Islet of Langerhans (tissue), 1 donor: ENCODE measurements at regions not wholly inside any gene's neighbourhood (a gene's known extent, or its start where the extent isn't known, plus 50 kb on each side); places are given as distances from the start of the nearest gene placed in this dataset.
"Not testable (repeated sequence)": the region's sequence is repeated elsewhere in the genome, so short reads cannot be mapped to it uniquely, and the experiment has no call there.

Experiments used
- FAIRE-seq: peaks from one replicate; lab custom pipeline; 2011; peaks lifted over from hg19 to GRCh38; lab: Jason Lieb, UNC

- FAIRE-seq, result no peak
Observed at GRCh38 chr17:54518706-54519105, 381.9 kb upstream of the TOM1L1 start.

DNA sequence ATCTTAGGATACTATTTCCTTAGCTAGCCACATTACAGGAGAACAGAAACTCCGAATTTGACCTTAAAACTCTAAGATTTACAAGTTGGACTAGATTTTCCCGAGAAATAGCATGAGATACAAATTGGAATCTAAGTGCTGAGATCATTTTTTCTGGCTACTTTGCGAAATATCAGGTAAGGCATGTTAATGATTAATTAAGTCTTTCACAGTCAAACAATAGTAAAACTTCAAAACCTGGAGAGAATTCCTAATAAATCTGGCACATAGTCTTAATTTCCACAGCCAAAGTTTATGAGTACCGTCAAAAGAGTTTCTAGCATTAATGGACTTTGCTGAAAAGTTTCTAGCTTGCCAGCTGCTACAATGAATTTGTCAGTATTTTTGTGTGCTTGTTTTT, 379.5 kb upstream of the TOM1L1 start:
- FAIRE-seq, result no peak

GRCh38 chr17:54524501-54524900, 376.2 kb upstream of the TOM1L1 start:
- no peak for FAIRE-seq

GRCh38 chr17:54527941-54528340, 372.7 kb upstream of the TOM1L1 start:
- FAIRE-seq, result no peak

DNA sequence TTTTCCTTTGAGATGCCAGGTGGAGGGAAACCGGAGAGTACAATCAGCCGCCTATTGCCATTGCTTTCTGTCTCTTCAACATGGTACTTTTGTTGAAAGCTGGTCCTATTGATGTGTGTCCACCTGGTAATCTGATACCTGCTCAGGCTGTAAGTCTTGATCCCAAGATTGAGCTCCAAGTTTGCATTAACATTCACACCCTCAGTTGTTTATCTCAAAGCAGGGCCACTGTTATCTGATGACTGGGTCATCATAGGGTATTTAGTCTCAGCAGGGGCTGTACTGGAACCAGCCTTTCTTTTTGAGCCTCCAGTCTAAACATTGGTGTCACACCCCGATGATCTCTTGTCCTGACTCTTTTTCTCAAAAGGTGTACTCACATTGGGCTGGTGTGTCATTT, 370.3 kb upstream of the TOM1L1 start:
- no peak for FAIRE-seq

- no peak for FAIRE-seq
Observed at GRCh38 chr17:54536306-54536705, 364.3 kb upstream of the TOM1L1 start.

GRCh38 chr17:54537656-54538055, 363.0 kb upstream of the TOM1L1 start:
- no peak for FAIRE-seq

- FAIRE-seq, result no peak
Observed at GRCh38 chr17:54544249-54544648, 356.4 kb upstream of the TOM1L1 start.

GRCh38 chr17:54559883-54560282, 340.8 kb upstream of the TOM1L1 start:
- FAIRE-seq, result no peak

DNA sequence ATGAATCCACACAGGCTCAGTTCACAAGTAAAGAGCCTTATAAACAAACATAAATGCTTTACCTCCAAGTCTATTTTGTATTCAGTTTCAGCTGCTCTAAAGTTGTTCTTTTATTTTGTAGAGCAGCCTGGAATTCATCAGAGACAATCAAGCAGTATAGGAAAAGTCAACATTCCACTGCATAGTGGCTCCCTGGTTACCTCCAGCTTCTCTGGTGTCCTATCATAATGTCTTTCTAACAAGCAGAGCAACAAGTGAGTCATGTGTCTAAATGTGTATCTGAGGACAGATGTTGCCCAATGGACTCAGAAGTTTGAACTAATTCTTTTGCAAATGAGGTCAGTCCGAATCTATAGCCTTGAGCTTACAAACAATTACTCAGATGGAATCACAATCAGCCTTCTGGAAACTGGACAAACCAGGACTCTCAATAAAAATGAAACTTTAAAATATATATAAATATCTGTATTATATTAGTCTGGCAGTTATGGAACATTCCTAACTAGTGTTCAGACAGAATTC, 292.0 kb upstream of the TOM1L1 start:
- no peak for FAIRE-seq

DNA sequence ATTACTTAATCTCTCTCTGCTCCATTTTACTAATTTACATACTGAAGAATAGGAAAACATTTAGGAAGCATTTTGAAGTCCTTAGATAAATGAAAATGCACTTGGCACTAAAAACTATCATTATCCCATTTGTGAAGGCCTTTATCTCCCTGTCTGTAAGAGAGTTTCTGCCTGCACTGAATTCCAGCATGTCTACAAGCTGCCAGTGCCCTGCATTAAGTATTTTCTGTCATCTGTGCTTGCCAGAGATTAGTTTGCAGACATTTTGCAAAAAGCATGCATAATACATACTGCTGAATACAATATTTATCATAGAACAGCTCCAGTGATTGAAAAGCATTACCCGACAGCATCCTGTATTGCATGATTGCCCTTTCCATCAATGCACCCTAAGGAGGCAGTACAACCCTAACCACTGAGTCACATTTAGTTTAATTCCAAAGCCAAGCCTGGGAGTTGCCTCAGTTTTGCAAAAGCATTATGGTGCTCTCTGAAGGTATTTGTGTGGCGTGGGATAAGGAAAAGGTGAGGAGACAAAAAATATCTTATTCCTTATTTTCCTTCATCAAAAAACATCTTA, 280.2 kb upstream of the TOM1L1 start:
- FAIRE-seq, result no peak

- FAIRE-seq, result no peak
Observed at GRCh38 chr17:54623746-54624145, 276.9 kb upstream of the TOM1L1 start.

DNA sequence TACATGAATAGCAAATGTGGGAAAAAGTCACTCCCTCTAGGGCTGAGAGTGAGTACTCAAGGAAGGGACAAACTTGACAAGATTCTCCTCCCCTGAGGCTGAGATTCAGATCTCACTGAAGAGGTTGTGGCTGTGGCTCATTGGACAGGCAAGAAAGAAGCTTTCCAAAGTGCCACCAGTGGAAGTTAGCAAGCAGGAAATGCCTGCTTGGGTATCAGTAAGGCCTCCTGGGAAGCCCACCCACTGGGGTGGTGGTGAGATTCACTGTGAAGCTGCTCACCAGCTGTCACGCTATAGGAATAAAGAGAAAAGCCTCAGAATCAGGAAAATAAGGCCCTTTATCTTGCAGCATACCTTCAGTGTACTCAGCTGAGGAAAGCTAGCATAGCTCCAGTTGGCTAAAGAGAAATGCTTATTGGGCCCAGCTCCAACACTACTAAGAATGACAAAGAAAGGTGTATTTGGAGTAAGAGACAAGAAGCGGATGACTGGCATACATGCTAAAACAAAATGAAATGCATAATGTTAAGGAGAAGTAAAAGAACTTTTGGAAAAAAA, 274.4 kb upstream of the TOM1L1 start:
- no peak for FAIRE-seq

DNA sequence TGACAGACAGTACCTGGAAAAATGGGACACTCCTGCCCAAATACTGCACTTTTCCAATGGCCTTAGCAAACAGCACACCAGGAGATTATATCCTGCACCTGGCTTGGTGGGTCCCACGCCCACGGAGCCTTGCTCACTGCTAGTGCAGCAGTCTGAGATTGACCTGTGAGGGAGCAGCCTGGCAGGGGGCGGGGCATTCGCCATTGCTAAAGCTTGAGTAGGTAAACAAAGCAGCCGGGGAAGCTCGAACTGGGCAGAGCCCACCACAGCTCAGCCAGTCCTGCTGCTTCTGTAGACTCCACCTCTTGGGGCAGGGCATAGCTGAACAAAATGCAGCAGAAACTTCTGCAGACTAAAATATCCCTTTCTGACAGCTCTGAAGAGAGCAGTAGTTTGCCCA, 261.2 kb upstream of the TOM1L1 start:
- not testable (repeated sequence) for FAIRE-seq

- no peak for FAIRE-seq
Observed at GRCh38 chr17:54662978-54663876, 237.4 kb upstream of the TOM1L1 start.

- FAIRE-seq, result no peak
Observed at GRCh38 chr17:54666559-54666958, 234.1 kb upstream of the TOM1L1 start.

DNA sequence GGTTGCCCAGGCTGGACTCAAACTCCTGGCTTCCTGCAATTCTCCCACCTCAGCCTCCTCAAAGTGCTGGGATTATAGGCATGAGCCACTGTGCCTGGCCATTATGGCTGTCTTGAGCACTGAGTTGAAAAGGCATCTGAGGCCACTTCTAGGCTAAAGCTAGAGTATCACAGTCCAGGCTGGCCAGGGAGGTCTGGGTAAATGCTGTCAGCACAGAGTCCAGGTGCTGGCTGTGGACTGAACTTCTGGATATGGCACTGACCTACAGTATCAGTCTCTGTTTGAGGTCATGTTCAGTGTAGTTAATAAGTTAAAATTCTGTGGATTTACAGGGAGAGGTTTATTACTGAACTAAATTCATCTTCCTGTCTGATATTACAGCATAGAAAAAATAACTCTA, 222.5 kb upstream of the TOM1L1 start:
- FAIRE-seq, result no peak

GRCh38 chr17:54680410-54680809, 220.2 kb upstream of the TOM1L1 start:
- no peak for FAIRE-seq

DNA sequence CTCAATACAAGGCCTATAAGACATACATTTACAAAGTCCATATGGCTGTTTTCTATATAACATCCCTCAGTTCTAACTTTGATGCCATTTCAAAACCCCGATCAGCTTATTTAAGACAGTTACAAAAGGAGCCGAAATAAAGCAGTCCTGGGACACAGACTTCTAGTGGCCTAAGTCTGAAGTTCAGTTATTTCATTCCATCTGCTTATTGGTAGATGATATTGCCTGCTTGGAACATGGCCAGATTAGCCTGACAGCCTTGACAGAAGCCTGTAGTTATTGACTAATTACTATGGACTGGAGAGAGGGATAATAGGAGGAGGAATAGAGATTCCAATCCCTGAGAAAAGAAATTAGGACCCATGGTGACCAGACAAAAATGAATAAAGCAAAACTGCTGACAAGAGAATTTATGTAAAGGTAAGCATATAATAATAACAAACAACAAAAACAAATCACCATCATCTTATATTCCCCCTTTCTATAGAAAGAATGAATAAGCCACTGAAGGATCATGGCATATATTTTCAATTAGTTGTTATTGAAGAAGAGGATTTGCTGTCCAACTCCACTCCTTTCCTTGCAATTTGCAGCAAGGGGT, 206.3 kb upstream of the TOM1L1 start:
- no peak for FAIRE-seq

DNA sequence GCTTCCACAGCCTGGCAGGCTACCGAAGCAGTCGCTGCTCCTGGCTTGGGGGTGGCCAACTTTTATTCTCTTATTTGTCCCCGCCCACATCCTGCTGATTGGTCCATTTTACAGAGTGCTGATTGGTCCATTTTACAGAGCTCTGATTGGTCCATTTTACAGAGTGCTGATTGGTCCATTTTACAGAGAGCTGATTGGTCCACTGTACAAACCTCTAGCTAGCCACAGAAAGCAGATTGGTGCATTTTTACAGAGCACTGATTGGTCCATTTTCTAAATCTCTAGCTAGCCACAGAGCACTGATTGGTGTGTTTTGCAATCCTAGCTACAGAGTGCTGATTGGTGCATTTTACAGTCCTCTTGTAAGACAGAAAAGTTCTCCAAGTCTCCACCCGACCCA, 187.9 kb upstream of the TOM1L1 start:
- FAIRE-seq, result not testable (repeated sequence)

- no peak for FAIRE-seq
Observed at GRCh38 chr17:54718286-54718685, 182.4 kb upstream of the TOM1L1 start.

- FAIRE-seq, result no peak
Observed at GRCh38 chr17:54727624-54728023, 173.0 kb upstream of the TOM1L1 start.

DNA sequence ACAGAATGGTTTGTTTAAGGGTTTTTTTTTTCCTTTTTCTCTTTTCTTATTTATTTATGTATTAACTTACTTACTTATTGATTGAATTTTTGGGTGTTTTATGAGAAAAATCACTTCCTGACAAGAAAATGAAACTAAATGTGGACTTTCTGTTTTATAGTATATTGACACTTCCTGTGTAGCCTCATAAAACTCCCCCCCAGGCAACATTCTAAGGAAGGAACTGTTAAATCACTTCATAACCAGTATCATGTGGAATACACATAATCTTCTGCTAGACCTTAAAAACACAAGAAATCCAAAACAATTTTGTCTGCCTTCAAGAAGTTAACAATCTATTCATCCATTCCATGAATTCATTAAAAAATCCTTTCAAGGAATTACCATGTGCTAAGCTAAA, 164.1 kb upstream of the TOM1L1 start:
- no peak for FAIRE-seq
